Stimulated activated CD8-positive, alpha-beta memory T cell treated with anti-CD3 and anti-CD28 coated beads, Interleukin-4, amount 100 ng/mL, for 1 hour (primary cell): ENCODE measurements at regions not wholly inside any gene's neighbourhood (a gene's known extent, or its start where the extent isn't known, plus 50 kb on each side); places are given as distances from the start of the nearest gene placed in this dataset.
"Not testable (repeated sequence)": the region's sequence is repeated elsewhere in the genome, so short reads cannot be mapped to it uniquely, and the experiment has no call there.

ENCODE experiments used
- DNase-seq, 2 donors: peaks; one replicate each; pipeline ENCODE4 v3.0.0-alpha.2; 2020; ENCODE audit warnings: low read depth in 2 of 2, low spot score in 1 of 2

- no peak for DNase-seq
Measured at GRCh38 chr12:124654666-124655047, 87.2 kb upstream of the NCOR2 start.

DNA sequence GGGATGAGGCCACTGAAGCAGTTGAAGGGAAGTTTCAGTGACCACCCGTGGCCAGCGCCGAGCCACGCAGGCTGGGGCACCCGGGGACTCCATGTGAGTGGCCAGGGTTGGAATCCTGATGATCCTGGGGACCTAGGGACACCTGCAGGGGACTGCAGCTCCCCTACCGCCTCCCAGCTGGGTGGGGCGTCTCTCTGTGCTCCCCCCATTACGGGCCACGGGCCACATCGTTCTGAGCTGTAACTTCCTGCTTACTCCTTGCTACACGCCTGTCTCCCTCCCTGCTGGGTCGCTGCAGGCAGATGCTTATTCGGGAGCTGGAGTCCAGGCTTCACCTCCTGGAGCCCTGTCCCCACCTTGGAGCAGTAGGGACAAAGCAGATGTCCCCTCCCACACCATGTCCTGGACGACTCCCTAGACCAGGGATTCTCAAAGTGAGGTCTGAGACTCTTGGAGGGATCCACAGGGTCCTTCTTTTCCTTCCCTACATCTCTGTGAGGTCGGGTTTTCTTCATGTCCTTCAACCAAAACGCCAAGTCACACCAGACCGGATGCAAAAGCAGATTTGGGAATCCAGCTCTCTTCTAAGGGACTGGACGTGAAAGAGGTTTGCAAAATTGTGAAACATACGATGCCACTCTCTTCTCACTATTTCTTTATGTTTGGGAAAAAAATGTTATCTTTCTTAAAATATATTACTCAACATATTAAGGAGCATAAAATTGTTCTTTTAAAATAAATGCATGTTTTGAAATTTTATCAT lies 85.9 kb upstream of the NCOR2 start:
- no peak for DNase-seq

GRCh38 chr12:124652661-124653060 lies 85.2 kb upstream of the NCOR2 start:
- DNase-seq: no peak

- no peak for DNase-seq
Measured at GRCh38 chr12:124651516-124652273, 84.3 kb upstream of the NCOR2 start.

- DNase-seq: no peak
Measured at GRCh38 chr12:124650912-124651311, 83.5 kb upstream of the NCOR2 start.

DNA sequence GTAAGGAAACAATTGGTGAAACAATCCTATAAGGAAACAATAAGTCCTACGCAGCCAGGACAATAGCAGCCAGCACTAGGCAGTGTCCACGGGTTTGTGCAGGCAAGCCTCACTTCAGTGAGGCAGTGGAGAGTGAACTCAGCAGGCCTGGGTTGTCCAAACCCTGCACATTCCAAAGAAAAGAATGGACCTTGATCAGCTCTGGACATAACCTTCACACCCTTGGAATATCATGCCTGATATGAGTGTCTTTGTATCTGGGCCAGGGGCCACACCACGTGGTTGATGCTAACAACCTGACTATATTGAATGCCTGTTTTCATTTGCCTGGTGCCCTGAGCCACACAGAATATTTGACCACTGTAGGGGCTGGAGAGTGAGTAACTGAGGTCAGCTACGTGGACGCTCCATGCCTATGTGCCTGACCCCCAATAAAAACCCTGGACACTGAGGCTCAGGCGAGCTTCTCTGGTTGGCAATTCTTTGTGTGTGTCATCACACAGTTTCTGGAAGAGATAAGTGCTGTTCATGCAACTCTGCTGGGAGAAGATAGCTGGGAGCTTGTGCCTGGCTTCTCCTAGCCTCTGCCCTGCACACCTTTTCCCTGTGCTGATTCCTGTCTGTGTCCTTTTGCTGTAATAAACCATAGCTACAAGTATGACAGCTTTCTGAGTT lies 81.4 kb upstream of the NCOR2 start:
- no peak for DNase-seq

- DNase-seq: no peak
Measured at GRCh38 chr12:124647316-124647715, 79.9 kb upstream of the NCOR2 start.

DNA sequence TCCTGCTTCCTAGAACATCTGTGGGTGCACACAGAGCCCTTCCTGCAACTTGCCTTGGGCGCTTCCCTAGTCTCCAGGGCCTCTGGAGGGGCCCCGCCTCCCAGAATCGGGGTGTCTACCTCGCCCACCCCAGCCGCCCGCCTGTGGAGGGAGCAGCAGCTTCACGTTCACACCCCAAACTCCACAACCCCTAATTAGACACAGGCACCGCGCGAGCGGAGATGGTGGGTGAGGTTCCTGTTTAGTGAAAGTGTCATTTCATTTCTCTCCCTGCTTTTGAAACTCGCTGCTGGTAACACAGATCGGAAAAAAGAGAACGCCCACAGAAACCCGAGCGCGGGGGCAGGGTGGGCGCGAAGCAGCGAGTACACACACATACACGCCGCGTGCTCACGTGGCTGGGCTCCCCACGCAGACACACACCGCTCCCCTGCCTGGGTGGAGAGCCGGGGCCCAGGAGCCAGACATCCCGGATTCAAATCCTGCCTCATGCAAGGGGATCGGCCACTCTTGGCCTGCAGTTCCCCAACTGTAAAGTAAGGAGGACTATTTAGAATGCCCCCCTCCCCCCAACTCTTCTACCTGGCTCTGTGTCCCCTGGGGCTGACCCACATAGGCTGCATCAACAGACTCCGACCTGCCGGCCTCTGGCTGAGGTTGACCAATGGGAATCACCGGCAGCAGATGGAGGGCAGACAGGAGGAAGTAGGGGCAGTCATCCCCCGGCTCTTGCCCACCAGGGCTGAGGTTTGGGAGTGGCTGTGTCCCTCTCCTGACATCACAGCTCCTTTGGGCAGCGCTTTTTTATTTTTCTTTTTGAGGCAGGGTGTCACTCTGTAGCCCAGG lies 79.2 kb upstream of the NCOR2 start:
- no peak for DNase-seq

DNA sequence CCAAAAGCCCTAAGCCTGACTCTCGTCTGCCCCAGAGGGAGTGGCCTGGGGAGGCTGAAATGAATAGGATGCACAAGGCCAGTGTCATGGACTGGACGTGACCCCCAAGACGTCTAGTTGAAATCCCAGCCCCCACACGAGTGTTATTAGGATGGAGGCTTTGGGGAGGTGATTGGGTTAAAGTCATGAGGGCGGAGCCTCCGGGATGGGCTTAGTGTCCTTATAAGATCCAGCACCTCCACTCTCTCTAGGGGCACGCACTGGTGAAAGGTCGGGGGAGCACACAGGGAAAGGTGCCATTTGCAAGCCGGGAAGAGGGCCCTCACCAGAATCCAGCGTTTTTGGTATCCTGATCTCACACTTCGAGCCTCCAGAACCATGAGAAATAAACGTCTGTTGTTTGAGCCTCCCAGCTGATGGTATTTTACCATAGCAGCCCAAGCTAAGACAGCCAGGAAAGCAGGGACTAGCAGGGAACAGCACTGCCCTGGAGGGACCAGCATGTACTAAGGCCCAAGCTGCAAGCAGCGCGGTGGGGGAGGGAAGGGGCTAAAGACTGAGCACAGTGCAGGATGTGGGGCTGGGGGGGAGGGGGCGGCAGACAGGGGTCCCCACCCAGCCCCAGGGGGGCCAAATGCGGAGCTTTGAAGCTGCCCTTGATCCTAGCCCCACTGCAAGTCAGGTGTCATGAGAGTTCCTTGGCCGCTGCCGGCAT lies 78.3 kb upstream of the NCOR2 start:
- no peak for DNase-seq

- DNase-seq: not testable (repeated sequence)
Measured at GRCh38 chr12:124643768-124644167, 76.4 kb upstream of the NCOR2 start.

DNA sequence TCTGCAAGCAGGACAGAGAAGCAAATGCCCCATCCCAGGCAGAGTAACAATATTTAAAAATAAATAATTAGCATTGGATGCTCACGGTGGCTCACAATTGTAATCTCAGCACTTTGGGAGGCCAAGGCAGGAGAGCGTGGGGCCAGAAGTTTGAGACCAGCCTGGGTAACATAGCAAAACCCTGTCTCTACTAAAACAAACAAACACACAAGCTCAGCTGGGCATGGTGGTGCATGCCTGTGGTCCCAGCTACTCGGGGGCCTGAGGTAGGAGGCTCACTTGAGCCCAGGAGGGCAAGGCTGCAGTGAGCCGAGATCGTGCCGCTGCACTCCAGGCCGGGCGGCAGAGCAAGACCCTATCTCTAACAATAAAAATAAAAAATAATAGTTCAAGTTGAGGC lies 74.7 kb upstream of the NCOR2 start:
- no peak for DNase-seq

DNA sequence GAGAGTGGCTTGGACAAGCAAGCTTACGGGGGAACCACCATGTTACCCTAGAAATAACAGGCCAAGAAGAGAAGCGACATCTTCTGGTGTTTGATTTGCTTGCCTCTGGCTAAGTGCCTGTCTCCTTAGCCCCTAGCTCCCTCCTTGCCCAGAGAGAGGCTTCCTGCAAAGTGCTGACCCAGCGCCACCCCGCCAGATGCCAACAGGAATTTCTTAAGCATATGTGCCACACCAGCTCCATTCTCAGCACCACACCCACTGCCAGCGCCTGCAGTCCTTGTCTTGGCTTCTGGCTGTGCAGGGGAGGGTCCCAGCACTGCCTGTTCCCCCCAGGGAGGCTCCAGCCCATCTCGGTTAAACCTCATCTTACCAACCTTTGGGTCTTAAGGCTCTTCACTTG lies 74.2 kb upstream of the NCOR2 start:
- DNase-seq: no peak

DNA sequence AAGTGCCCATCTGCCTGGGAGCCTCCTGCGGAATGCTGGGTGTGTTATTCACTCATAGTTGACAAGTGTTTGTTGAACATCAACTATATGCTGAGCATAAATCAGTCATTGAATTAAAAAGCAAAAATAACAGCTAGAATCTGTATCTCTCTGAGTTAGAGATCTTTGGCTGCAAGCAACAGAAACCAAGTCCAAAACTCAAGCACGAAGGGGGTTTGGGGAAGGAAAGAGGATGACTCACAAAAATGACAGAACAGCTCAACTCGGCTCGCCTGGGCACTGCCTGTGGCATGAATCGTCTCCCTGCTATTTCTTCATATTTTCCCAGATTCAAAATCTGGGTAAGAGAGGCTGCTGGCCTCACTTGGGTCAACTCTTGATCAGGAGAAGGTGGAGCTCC lies 72.6 kb upstream of the NCOR2 start:
- DNase-seq: no peak

- no peak for DNase-seq
Measured at GRCh38 chr12:124639122-124639806, 71.9 kb upstream of the NCOR2 start.

GRCh38 chr12:124637581-124637981 lies 70.2 kb upstream of the NCOR2 start:
- DNase-seq: no peak

DNA sequence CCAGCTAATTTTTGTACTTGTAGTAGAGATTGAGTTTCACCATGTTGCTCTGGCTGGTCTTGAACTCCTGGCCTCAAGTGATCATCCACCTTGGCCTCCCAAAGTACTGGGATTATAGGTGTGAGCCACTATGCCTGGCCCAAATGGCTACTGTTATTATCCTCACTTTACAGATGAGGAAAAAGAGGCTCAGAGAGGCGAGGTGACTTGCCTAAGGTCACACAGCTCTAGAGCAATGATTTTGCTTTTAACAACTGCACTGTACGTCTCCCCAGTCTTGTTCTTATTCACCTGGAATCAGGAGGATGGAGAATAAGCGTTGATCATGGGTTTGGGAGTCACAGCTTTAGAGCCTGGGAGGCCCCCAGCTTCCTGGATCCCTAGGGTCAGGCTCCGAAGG lies 69.8 kb upstream of the NCOR2 start:
- no peak for DNase-seq

DNA sequence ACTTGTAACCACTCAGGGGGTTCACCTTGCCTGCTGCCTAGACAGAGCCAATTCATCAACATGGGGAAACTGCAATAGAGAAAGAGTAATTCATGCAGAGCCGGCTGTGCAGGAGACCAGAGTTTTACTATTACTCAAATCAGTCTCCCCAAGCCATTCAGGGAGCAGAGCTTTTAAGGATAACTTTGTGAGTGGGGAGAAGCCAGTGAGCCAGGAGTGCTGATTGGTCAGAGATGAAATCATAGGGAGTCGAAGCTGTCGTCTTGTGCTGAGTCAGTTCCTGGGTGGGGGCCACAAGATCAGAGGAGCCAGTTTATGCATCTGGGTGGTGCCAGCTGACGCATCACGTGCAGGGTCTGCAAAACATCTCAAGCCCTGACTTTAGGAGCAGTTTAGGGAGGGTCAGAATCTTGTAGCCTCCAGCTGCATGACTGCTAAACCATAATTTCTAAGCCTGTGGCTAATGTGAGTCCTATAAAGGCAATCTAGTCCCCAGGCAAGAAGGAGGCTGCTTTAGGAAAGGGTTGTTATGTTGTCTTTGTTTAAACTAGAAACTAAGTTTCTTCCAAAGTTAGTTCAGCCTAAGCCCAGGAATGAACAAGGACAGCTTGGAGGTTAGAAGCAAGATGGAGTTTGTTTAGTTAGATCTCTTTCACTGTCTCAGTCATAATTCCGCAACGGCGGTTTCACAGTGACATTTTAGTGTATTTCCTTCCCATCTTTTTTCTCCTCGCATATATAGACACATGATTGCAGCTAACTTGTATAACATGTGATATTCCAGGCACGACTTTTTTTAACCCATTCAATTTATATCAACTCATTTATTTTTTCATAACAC lies 68.9 kb upstream of the NCOR2 start:
- peak in 1 of 2 donors; percentile 13 for DNase-seq

DNA sequence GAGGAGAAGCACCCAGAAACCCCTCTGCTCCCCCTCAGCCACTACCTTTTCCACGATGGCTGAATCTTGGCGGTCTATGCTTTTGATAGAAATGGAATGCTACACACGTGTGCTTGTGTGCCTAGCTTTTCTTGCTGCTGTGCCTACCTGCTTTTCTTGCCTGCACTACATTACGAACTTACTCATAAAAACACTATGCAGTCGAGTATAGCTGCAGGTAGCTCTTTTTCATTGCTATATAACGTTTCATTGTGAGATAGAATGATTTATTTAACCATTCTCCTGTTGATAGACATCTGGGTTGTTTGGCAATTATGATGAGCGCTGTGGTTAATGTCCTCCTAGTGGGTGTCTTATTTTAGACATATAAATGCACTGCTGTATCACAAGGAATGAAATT lies 67.9 kb upstream of the NCOR2 start:
- no peak for DNase-seq
